NCI-H1694 treated with DMSO at 0.1 percent for 48 hours (cell line): ENCODE measurements at regions not wholly inside any gene's neighbourhood (a gene's known extent, or its start where the extent isn't known, plus 50 kb on each side); places are given as distances from the start of the nearest gene placed in this dataset.
"Not testable (repeated sequence)": the region's sequence is repeated elsewhere in the genome, so short reads cannot be mapped to it uniquely, and the experiment has no call there.

Experiments
- DNase-seq: peaks from one replicate; lab custom pipeline; 2025; lab: John Stamatoyannopoulos, UW

DNA sequence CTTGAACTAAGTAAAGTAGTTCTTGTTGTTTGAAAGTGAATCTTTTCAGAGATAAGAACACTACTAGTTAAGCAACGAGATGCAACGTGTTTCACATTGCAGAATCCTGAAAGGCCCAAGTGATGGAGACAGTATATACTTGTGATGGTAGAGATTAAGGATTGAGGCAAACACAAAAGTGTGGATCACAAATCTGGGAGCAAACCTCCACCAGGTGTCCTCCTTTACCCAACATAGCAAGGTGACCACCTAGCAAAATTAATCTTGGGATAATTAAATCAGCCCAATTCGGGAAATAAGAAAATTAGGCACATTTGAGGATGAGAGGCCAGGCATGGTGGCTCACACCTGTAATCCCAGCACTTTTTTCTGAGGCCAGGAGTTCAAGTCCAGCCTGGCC lies 563.9 kb downstream of the DACH1 start:
- DNase-seq: no peak

DNA sequence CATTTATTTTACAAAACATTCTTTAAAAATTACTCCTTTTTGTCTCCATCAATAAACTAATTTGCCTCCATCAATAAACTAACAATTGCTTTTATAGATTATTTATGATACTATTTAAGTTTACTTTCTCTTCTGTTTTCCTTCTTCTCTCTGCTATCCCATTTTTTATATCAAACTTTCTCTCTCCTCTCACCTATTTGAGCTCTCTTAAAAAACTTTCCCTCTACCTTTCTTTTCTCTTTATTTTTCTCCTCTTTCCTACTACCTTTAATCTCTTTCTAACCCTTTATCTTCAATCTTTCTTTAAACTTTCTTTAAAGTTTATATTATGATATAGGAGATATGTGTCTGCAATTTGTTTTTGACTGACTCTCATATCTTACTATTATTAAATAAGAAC lies 566.4 kb downstream of the DACH1 start:
- no peak for DNase-seq

DNA sequence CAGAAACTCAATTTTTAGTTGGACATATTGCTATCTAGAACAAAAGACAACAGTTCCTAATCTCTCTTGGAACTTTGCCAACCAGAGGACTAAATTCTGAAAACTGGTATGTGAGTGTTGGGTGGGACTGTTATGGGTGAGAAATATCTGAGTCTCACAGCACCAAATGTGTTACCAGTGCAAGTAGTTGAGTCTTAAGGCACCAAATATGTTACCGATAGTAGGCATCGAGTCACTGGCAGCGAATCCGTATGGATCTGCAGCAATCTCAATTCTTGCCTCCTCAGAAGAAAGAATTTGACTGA lies 575.2 kb downstream of the DACH1 start:
- no peak for DNase-seq

DNA sequence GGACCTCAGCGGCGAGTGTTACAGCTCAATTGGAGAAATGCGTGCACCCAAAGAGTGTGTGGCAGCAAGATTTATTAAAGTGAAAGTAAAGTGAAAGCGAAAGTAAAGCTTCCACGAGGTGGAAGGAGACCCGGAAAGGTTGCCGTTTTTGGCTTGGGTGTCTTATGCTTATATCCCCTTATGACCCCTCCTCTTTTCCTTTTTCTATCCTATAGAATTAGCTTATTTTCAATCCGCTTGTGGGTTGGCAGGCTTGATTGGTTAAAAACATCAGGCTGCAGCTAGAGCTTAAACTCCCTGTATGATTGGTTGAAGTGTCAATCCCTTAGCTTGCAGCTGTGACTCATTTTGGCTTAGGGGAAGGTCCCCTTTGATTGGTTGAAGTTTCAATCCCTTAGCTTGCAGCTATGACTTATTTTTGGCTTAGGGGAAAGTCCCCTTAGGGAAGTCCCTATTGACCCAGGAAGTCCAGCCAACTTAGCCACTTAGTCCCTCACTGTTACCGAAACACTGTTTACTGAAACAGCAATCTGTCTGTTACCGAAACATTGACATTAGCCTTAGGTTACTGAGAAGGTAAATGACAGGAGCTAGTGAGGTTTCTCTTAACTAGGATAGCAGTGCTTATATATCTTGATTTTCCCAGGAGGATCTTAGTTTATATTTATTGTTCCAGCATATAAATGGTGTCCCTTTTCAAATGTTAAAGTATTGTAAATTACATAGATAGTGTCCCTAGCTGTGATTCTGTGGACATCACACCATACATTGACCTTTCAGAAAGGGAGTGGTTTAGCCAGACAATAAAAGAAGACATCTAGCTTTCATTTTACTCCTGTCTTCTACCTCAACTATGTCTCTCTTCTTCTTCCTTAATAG lies 575.8 kb downstream of the DACH1 start:
- no peak for DNase-seq

DNA sequence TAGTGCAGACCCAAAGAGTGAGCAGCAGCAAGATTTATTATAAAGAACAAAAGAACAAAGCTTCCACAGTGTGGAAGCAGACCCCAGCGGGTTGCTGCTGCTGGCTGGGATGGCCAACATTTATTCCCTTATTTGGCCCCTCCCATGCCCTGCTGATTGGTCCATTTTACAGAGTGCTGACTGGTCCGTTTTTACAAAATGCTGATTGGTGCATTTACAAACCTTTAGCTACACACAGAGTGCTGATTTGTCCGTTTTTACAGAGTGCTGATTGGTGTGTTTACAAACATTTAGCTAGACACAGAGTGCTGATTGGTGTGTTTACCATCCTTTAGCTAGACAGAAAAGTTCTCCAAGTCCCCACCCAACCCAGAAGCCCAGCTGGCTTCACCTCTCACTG lies 577.0 kb downstream of the DACH1 start:
- not testable (repeated sequence) for DNase-seq

DNA sequence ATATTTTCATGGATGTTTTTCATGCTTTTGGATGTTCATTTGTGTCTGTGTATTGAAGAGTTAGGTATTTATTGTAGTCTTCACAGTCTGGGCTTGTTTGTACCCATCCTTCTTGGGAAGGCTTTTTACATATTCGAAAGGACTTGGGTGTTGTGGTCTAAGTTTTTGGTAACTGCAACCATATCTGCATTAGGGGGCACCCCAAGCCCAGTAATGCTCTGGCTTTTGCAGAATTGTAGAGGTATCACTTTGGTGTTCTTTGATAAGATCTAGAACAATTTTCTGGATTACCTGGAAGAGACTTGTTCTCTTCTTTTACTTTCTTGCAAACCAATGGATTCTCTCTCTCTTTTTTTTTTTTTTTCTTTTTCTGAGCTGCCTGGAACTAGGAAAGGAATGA lies 581.3 kb downstream of the DACH1 start:
- no peak for DNase-seq

DNA sequence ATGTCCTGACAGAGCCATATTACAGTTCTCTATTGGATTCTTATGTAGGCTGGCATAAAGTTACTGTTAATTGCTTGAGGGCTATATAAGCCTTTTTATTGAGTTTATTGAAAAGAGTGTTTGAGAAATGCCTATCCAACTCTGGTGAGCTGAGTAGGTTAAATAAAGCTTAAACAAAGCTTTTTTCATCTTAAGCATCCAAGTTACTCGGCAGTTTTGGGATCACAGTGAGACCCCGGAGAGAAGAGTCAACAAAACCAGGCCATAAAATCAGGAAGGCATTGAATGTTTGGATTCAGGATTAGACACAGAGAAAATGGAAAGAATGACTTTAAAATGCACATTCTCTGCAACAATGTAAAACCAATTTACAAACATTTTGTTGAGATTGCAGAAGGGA lies 588.5 kb downstream of the DACH1 start:
- DNase-seq: no peak

DNA sequence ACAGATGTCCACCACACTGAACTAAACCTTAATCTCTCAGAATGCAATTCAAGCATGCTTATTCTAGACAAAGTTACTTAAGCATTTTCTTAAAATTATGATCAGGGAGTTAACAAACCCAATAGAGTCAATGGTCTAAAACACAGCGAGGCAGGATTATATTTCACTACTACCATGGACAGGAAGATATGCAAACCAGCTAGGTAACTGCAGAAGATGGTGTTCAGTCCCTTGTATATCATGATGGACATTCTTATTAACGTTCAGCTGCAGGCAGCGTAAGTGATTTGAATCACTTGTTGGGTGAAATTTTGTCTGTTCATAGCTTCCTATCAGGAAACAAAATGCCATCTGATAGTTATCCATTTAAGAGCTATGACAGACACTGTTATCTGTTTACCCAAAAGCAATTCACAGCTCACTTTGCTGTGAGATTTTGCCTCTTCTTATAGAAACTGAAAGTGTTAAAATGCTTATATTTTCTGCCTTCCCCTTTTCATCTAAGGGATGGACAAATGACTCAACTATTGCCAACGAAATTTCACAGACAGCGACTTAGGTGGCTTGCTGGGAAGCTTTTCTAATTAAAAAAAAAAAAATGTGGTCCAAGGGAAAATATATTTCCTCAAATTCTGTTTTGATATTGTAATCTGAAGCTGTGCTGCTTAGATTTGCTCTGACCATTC lies 591.9 kb downstream of the DACH1 start:
- DNase-seq: no peak

DNA sequence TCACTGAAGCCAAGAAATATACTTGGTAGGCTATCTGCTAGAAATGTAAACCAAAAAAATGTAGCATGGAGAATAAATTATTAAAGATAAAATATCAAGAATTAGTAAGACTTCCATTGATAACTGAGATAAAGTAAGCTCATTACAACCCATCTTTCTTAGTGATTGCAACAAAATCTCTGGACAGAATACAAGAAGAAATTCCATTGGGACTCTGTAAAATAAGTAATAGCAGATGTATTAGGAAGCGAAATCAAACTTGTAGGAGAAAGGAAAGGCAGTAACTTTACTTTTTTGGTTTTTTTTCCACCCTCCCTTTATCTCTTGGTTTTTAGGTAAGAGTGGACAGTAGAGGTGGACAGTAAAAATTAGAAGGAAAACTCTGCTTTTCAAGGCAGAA lies 605.7 kb downstream of the DACH1 start:
- no peak for DNase-seq

DNA sequence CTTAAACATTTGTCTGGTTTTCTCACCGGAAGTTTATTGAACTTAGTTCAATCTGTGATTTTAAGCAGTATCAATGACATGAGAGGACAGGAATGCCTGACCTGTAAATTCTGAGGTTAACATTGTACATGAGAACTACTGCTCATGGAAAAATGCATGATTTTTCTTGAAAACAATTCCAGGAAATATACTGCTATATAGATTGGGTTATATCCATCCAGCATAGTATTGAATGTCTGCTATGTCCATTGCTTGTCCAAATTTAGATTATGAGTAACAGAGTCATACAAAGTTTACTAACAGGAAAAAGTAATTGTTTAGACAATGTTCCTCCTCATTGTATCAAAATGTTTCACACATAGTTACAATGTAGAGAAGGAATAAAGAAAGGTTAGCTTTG lies 606.8 kb downstream of the DACH1 start:
- no peak for DNase-seq

DNA sequence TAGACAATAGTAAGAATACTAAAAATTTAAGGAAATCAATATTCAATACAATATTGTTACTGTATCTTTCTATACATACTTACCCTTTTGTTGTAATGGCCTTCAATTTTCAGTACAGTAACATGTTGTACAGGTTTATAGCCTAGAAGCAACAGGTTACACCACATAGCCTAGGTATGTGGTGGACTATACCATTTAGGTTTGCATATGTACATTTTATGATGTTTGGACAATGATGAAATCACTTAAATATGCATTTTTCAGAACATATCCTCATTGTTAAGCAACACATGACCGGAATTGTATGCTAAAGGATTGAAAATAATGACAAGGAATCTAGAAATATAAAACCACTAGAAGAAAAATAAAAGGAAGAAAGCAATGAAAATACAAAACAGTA lies 611.4 kb downstream of the DACH1 start:
- DNase-seq: no peak

DNA sequence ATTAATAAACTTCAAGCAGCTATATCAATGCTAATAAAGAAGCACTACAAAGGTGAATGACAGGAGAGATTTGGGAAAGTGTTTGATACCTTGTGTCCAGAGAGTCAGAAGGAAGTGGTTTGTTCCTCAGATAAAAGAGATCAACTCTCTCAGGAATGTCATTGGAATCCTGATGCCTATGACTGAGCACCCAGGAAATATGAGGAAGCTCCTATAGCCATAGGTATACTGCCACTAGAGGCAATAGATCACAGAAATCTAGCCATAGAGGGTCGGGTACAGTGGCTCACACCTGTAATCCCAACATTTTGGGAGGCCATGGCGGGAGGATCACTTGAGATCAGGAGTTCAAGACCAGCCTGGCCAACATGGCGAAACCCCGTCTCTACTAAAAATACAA lies 612.6 kb downstream of the DACH1 start:
- no peak for DNase-seq

DNA sequence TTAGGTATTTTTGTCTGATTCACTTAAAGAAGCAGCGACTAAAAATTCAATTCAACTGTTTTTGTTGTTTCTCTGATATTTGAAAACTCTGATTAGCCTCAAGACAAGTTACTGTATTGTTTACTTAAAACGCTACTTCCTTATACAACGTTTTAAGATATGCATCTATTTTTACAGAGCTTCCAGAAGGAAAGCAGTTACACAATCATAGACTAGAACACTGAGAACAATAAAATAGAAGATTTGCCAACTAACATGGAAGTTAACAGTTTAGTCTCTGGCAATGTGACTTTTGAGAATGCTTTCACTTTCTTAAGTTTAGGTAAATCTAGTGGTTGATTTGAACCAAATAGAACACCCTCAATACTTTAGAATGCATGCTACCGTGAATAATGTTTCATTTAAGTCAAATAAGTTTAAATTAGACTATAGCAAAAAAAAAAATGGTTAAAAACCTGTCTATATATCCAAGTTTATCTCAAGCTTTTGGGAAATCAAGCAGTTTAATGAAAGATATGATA lies 614.8 kb downstream of the DACH1 start:
- no peak for DNase-seq

DNA sequence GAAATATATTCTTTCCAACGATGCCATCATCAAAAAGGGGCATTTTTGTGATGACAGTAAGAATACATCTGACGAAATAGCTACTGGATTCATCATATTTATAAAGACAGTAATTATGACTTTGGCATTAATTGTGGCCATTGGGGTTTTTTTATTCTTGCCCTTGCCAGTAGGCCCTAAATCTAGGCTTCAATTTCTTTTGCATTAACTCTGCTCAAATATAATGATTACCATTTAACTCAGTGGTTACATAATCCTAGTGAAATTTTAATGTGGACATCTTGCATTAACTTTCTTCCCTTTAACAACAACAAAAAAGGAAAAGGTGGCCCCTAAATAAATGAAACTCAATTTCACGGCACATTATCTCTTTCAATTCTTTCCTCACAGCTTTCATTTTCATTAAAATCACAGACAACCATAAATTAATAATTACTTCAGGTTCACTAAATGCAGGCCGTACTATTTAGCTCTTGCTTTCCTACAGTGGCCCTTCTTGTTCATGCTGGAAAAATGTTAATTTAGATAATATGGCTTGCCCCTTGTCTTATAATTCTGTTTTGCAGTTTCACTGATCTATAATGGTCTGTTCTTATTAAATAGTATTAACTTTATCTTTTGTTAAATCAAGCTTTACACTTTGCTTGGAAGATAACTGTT lies 615.6 kb downstream of the DACH1 start:
- DNase-seq: no peak

DNA sequence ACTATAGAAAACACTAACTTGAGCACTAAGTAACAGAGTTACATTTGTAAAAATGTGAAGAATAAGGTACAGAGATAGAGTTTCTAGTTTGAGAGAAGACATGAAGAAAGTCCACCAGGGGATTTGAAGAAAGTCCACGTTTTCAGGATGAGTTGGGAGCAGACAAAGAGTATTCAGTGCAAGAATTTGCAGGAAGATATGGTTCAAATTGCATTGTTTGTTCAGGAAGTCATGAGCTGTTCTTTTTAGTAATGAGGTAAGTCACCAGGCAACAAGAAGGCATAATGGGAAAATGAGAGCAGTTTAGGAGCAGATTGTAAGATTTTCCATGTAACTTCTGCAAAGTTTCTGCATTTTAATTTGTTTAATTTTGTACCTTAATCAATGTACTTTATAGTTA lies 618.0 kb downstream of the DACH1 start:
- no peak for DNase-seq

DNA sequence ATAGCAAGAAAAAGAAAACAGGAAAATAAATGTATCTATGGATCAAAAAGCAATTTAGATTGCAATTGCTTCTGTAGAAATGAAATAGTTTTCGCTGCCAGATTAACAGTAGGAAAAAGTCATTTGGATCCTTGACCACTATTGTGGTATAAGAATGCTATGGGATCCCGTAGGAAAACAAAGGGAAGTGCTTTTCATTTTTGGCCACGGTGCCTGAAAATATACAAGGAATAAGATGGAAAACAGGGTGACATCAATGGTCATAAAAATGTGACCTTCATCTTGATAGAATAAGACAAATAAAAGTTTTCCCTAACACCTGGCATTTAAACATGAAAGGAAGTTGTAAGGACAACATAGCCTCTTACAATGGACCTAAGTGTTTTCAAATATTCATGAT lies 622.8 kb downstream of the DACH1 start:
- no peak for DNase-seq

DNA sequence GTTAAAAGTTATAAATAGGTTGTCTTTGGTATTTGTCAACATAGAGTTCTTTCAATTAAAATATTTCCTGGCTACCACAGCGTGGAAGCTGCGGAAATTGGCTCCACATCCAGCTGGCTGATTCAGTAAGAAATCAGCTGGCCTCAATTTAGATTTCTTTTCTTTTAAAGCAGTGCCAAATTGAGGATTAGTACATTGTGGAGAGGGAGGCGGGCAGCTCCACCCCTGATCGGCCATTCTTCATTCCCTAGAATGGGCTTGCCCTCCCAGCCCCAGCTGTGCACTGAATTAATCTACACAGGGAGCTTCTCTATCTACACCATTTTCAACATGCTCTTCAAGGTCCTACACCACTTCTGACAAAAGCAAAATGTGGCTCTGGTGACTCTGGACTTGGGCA lies 624.8 kb downstream of the DACH1 start:
- DNase-seq: no peak

DNA sequence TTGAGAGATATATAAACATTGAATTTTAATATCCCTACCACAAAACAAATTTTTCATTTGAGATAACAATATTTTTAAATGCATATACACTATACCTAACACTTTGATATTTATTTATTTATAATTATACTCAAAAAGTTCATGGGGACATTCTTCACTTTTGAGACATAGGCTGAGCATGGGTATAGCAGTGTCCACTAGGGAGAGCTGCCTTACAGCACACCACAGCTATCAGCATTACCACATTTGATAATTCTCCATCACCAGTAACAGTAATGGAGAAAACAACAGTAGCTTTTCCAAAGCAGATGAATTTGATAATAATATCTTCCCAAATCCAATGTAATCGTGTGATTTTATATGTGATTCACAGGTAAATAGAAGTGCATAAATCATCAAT lies 626.1 kb downstream of the DACH1 start:
- DNase-seq: no peak

DNA sequence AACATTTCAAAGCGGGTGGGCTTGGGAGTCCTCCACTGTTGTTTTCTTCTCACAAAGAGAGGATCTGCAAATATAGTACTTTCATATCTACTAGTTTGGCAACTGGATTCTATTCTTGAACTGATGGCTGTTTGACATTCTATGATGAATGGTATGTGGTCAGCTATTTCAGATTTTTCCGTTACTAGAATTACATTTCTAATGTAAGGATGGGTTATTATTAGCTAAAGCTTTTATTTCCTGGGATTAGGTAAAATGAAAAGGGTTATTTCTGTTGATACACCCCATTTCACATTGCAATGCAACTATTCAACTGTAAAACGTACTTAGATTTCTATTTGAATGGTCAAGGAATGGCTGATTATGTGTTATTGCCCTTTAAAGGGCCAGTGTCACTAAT lies 629.7 kb downstream of the DACH1 start:
- no peak for DNase-seq

DNA sequence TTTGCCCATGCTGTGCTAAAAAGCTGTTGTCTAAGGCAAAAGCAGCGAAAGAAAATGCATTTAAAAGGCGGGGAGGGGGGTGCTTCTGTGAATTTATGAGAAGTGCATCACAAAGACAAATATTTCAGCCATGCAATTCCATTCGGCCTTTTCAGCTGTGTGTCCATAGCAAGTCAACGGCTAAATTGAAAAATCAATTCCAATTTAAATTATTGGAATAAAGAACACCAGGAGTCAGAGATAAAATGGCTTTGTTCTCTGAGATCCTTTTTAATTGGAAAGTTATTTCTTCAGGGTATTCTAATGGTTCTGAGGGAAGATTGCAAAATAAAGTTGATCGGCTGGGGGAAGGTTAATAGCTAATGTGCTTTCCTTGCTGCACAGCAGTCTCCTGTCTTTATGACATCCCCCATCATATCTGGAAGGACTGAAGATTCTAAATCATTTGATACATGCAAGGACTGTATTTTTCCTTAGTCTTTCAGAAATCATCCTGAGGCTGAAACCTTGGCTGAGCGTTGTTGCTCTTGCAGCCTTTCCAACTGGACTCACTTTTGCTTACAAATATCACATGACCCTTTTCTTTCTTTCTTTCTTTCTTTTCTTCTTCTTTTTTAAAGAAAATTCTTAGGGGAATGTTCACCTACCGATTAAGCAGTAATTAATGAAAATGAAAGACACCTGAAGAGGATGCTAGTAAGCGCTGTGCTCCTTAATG lies 647.1 kb downstream of the DACH1 start:
- no peak for DNase-seq

DNA sequence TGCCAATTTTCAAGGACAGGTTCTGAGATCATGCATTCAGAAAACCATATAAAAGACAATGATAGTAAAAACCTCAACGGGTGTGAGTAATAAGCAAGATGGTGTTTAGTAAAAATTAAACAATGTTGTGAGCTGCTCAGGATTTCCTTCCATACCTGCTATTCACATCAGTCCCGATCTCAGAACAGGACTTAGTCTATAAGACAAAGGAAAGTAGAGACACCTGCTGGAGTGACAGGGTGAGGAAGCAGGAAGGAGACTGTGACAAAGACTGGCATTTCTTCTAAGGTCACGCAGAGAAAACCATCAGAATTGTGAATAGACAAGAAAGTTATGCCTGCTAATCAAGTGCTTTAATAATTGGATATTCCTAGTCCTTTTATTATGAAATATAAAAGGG lies 648.0 kb downstream of the DACH1 start:
- DNase-seq: no peak

DNA sequence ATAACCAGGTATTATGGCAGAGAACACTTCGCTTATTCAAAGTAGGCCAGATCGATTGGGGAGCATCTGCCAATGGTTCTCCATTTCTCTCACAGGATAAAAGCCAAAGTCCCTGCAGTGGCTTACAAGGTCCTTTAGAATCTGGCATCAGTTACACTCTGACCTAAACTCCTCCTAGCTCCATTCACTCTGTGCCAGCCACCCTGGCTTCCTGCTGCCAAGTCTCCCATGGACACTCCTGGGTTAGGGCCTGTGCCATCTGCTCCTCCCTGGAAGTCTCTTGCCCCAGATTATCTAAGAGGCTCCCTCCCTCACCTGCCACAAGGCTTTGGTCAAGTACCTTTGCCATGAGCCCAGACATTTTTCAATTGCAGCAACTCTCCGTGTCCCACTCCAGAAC lies 649.2 kb downstream of the DACH1 start:
- no peak for DNase-seq

DNA sequence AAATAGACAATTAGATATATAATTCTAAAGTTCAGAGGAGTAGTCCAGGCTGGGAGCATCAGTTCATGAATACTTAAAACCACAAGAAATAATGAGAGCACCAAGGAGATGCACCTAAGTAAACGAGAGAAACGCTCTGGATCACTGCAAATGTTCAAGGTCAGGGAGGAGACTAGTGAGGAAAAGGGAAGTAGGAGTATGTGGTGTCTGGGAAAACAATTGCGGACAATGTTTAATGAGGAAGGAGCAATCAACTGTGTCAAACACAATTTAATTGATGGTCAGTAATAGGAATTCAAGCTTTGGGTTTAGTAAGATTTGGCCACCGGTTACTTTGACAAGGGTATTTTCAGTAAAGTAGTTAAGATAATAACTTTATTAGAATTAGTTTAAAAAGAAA lies 652.2 kb downstream of the DACH1 start:
- no peak for DNase-seq
